IMR-90 (cell line): ENCODE measurements at regions not wholly inside any gene's neighbourhood (a gene's known extent, or its start where the extent isn't known, plus 50 kb on each side); places are given as distances from the start of the nearest gene placed in this dataset.

ENCODE experiments used
- ATAC-seq: fragments of 200-7000 bp; cut with Tn5 transposase; 2 replicates; pipeline ENCODE4 v1.9.1; 2020; ENCODE audit warnings: low read depth, mild to moderate bottlenecking, moderate library complexity
- BruUV-seq: library from RNA; stranded (reverse); fragments of 400-500 nt; replicated peaks from 2 replicates; lab custom pipeline; 2021; lab: Mats Ljungman, UMichigan
- CTCF ChIA-PET: fragments of 300-600 bp; formaldehyde crosslinking; extraction: SDS; loops from one replicate; lab custom pipeline; 2021; ENCODE audit warnings: antibody characterized with exemption; lab: Yijun Ruan, JAX
- POLR2A ChIA-PET: fragments of 300-600 bp; sonication (Branson Sonifier 250); formaldehyde crosslinking; loops from one replicate; lab custom pipeline; 2022; ENCODE audit warnings: antibody characterized with exemption; ENCODE audit not compliant: unreplicated experiment; lab: Charles Lee
- DNase-seq: peaks from one replicate; pipeline ENCODE4 v3.0.0; 2013
- H2AFZ ChIP-seq: replicated peaks from 2 replicates; pipeline ENCODE3; 2013; ENCODE audit warnings: low read length, mild to moderate bottlenecking; ENCODE audit not compliant: poor library complexity
- H2AK5ac ChIP-seq: 2 replicates; pipeline ENCODE4 v1.6.1; 2013; ENCODE audit warnings: low read depth, low read length, inconsistent platforms
- H2AK9ac ChIP-seq: replicated peaks from 2 replicates; pipeline ENCODE3; 2013; ENCODE audit warnings: mild to moderate bottlenecking, low read depth, low read length, moderate library complexity; ENCODE audit not compliant: poor library complexity
- H2BK120ac ChIP-seq: 2 replicates; pipeline ENCODE4 v1.6.1; 2013; ENCODE audit warnings: low read depth, low read length, inconsistent platforms
- H2BK15ac ChIP-seq: 3 replicates; pipeline ENCODE4 v1.6.1; 2013; ENCODE audit warnings: low read depth, low read length, inconsistent platforms
- H2BK20ac ChIP-seq: 2 replicates; pipeline ENCODE4 v1.6.1; 2013; ENCODE audit warnings: low read depth, mild to moderate bottlenecking, inconsistent platforms, low read length, moderate library complexity
- H2BK5ac ChIP-seq: 2 replicates; pipeline ENCODE4 v1.6.1; 2013; ENCODE audit warnings: mild to moderate bottlenecking, low read depth, low read length, inconsistent platforms; ENCODE audit not compliant: poor library complexity, severe bottlenecking
- H3K14ac ChIP-seq: replicated peaks from 2 replicates; pipeline ENCODE4 v1.6.1; 2013; ENCODE audit warnings: low read depth, low read length, inconsistent platforms
- H3K18ac ChIP-seq: 2 replicates; pipeline ENCODE4 v1.6.1; 2013; ENCODE audit warnings: low read depth, low read length, control low read depth
- H3K23ac ChIP-seq: 2 replicates; pipeline ENCODE4 v1.6.1; 2013; ENCODE audit warnings: low read depth, low read length, inconsistent platforms
- H3K27ac ChIP-seq: 2 replicates; pipeline ENCODE4 v1.5.1; 2013; ENCODE audit warnings: mild to moderate bottlenecking, control low read depth, low read length; ENCODE audit not compliant: insufficient read depth
- H3K27me3 ChIP-seq: 2 replicates; pipeline ENCODE4 v1.6.1; 2013; ENCODE audit warnings: low read length; ENCODE audit not compliant: control insufficient read depth, insufficient read depth
- H3K36me3 ChIP-seq: 2 replicates; pipeline ENCODE4 v1.6.1; 2013; ENCODE audit warnings: low read length, mixed read lengths; ENCODE audit not compliant: control insufficient read depth, insufficient read depth
- H3K4ac ChIP-seq: 2 replicates; pipeline ENCODE4 v1.6.1; 2013; ENCODE audit warnings: low read depth, low read length, inconsistent platforms
- H3K4me1 ChIP-seq: 2 replicates; pipeline ENCODE4 v1.6.1; 2013; ENCODE audit warnings: low read length, mixed read lengths; ENCODE audit not compliant: control insufficient read depth, insufficient read depth
- H3K4me2 ChIP-seq: 2 replicates; pipeline ENCODE4 v1.6.1; 2013; ENCODE audit warnings: low read depth, mild to moderate bottlenecking, control low read depth, low read length, moderate library complexity
- H3K4me3 ChIP-seq: 2 replicates; pipeline ENCODE4 v1.5.1; 2013; ENCODE audit warnings: low read depth, mild to moderate bottlenecking, control low read depth, low read length, moderate library complexity; ENCODE audit not compliant: insufficient read depth
- H3K56ac ChIP-seq: 2 replicates; pipeline ENCODE4 v1.6.1; 2013; ENCODE audit warnings: low read length, inconsistent platforms; ENCODE audit not compliant: insufficient read depth; ENCODE audit errors: extremely low read depth
- H3K79me1 ChIP-seq, 2 experiments: 2 replicates each; pipeline ENCODE4 v1.6.1; 2013; ENCODE audit warnings: low read length in 2 of 2, inconsistent platforms in 1 of 2, low read depth in 1 of 2
- H3K9ac ChIP-seq: 2 replicates; pipeline ENCODE4 v1.6.1; 2013; ENCODE audit warnings: low read depth, low read length, control low read depth
- H3K9me1 ChIP-seq: 2 replicates; pipeline ENCODE4 v1.6.1; 2013; ENCODE audit warnings: low read length, inconsistent platforms; ENCODE audit not compliant: insufficient read depth
- H3K9me3 ChIP-seq: 2 replicates; pipeline ENCODE4 v1.6.1; 2013; ENCODE audit warnings: low read length; ENCODE audit not compliant: control insufficient read depth, insufficient read depth
- H4K20me1 ChIP-seq: 2 replicates; pipeline ENCODE4 v1.6.1; 2013; ENCODE audit warnings: low read length, inconsistent platforms; ENCODE audit not compliant: insufficient read depth
- H4K5ac ChIP-seq: 2 replicates; pipeline ENCODE4 v1.6.1; 2013; ENCODE audit warnings: mild to moderate bottlenecking, low read depth, low read length, control low read depth
- H4K8ac ChIP-seq, 2 experiments: 2 replicates each; pipeline ENCODE4 v1.6.1; 2013; ENCODE audit warnings: low read depth in 2 of 2, low read length in 2 of 2, control low read depth in 1 of 2, inconsistent platforms in 1 of 2
- H4K91ac ChIP-seq: 2 replicates; pipeline ENCODE4 v1.6.1; 2013; ENCODE audit warnings: low read depth, low read length, inconsistent platforms; ENCODE audit not compliant: insufficient read depth
- BHLHE40 ChIP-seq: fragments of 150-350 bp; IDR thresholded peaks from 2 replicates; pipeline ENCODE4 v1.6.1; 2016; ENCODE audit warnings: mild to moderate bottlenecking, low read depth, low read length
- CEBPB ChIP-seq: IDR thresholded peaks from 2 replicates; pipeline ENCODE4 v1.6.1; 2012; ENCODE audit warnings: low read depth, low read length, improper control_type of control experiment
- CHD1 ChIP-seq: IDR thresholded peaks from 2 replicates; pipeline ENCODE4 v1.6.1; 2012; ENCODE audit warnings: low read depth, low read length, improper control_type of control experiment
- ELK1 ChIP-seq: fragments of 150-350 bp; IDR thresholded peaks from 2 replicates; pipeline ENCODE4 v1.6.1; 2016; ENCODE audit warnings: low read depth, mild to moderate bottlenecking, low read length, moderate library complexity, borderline replicate concordance
- MAZ ChIP-seq: IDR thresholded peaks from 2 replicates; pipeline ENCODE4 v1.6.1; 2012; ENCODE audit warnings: low read depth, mild to moderate bottlenecking, low read length, improper control_type of control experiment, moderate library complexity, borderline replicate concordance
- MXI1 ChIP-seq: IDR thresholded peaks from 2 replicates; pipeline ENCODE4 v1.6.1; 2012; ENCODE audit warnings: low read depth, mild to moderate bottlenecking, low read length, moderate library complexity, borderline replicate concordance
- NFE2L2 ChIP-seq: fragments of 150-350 bp; IDR thresholded peaks from 2 replicates; pipeline ENCODE4 v1.6.1; 2016; ENCODE audit warnings: low read depth, mild to moderate bottlenecking, low read length
- POLR2A ChIP-seq: IDR thresholded peaks from 2 replicates; pipeline ENCODE4 v1.6.1; 2012; ENCODE audit warnings: mild to moderate bottlenecking, low read depth, low read length
- RAD21 ChIP-seq: IDR thresholded peaks from 2 replicates; pipeline ENCODE4 v1.6.1; 2012; ENCODE audit warnings: low read length, improper control_type of control experiment
- RCOR1 ChIP-seq: IDR thresholded peaks from 2 replicates; pipeline ENCODE4 v1.6.1; 2012; ENCODE audit warnings: mild to moderate bottlenecking, low read length, improper control_type of control experiment; ENCODE audit not compliant: insufficient replicate concordance
- RFX5 ChIP-seq: IDR thresholded peaks from 2 replicates; pipeline ENCODE4 v1.8.0; 2012; ENCODE audit warnings: low read depth, mild to moderate bottlenecking, low read length, moderate library complexity
- SMC3 ChIP-seq: fragments of 150-350 bp; IDR thresholded peaks from 2 replicates; pipeline ENCODE4 v1.6.1; 2016; ENCODE audit warnings: low read depth, mild to moderate bottlenecking, antibody characterized with exemption, low read length, moderate library complexity
- USF2 ChIP-seq: fragments of 150-350 bp; IDR thresholded peaks from 2 replicates; pipeline ENCODE4 v1.6.1; 2017; ENCODE audit warnings: mild to moderate bottlenecking, antibody characterized with exemption, low read length, low read depth
- WGBS, 2 experiments: methylation state at CpG; one replicate each; pipeline versions ENCODE4 v1.1.5 to v1.1.7; 2013; ENCODE audit warnings: missing lambda C conversion rate in 2 of 2; ENCODE audit not compliant: insufficient read length in 1 of 2; ENCODE audit errors: extremely low coverage in 2 of 2; 5-methylcytosine and 5-hydroxymethylcytosine counted together
- dilution Hi-C: fragments of 300-500 bp; cut with HindIII; formaldehyde crosslinking; loops from one replicate; pipeline ENCODE4 v1.14.3; 2018; ENCODE audit warnings: low sequenced_read_pairs; ENCODE audit not compliant: unreplicated experiment
- in situ Hi-C: fragments of 300-500 bp; cut with MboI; formaldehyde crosslinking; loops from 3 replicates; pipeline ENCODE4 v1.14.3; 2019; ENCODE audit warnings: low sequenced_read_pairs, inconsistent platforms, mixed read lengths
- intact Hi-C: fragments of 100-400 bp; cut with micrococcal nuclease; formaldehyde crosslinking; loops from 2 replicates; pipeline ENCODE4 v1.10.0; 2022

DNA sequence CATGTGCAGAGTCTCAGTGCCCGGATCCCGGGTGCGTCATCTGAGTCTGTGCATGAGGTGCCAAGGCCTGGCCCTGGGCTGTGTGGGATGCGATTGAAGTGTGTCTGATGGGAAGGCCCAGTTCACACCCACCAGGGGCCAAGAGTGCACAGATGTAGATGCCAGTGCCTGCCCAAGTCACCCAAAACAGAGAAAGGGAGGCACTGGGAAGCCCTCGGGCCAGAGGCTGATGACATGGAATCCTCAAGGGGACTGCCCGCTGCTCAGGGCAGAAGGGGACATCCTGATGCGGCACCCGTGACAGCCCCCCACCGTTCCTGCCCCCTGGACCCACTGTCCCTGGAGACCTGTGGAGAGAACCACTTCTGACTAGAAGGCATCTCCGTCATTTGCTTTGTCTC is 72.2 kb upstream of the ZNF479 start:
- ATAC-seq: no peak
- H3K9ac ChIP-seq: no peak overlapping the region
- H2AK9ac ChIP-seq: no peak overlapping the region
- no peak overlapping the region for H2BK20ac ChIP-seq
- H3K9me3 ChIP-seq: peaks cover 47% of the 10 kb centered on the region
- H2BK15ac ChIP-seq: no peak overlapping the region
- no peaks in the 10 kb centered on the region for H3K9me1 ChIP-seq
- no peak overlapping the region for H2BK120ac ChIP-seq
- ChIA-PET CTCF (no interaction called here), POLR2A (no interaction called here)
- H3K27me3 ChIP-seq: no peaks in the 10 kb centered on the region
- intact Hi-C loops (no loop called here), dilution Hi-C loops (no loop called here), in situ Hi-C loops (no loop called here)
- no peak overlapping the region for H3K27ac ChIP-seq
- no peak overlapping the region for H3K4ac ChIP-seq
- H4K91ac ChIP-seq: no peak overlapping the region
- no peak overlapping the region for H3K4me2 ChIP-seq
- H2BK5ac ChIP-seq: no peak overlapping the region
- no peak overlapping the region for H3K18ac ChIP-seq
- DNase-seq: no peak
- no peaks in the 10 kb centered on the region for H3K79me1 ChIP-seq
- H3K4me3 ChIP-seq: no peak overlapping the region
- no peak overlapping the region for H4K5ac ChIP-seq
- no peak overlapping the region for H3K56ac ChIP-seq
- no peak overlapping the region for H2AK5ac ChIP-seq
- H4K20me1 ChIP-seq: no peaks in the 10 kb centered on the region
- no TSS peak for BruUV-seq
- no peaks in the 10 kb centered on the region for H3K36me3 ChIP-seq
- TF ChIP-seq RCOR1 (no peak), MXI1 (no peak), SMC3 (no peak), POLR2A (no peak), ELK1 (no peak), RAD21 (no peak), USF2 (no peak), BHLHE40 (no peak), MAZ (no peak), NFE2L2 (no peak), RFX5 (no peak), CHD1 (no peak), CEBPB (no peak)
- H3K14ac ChIP-seq: no peak overlapping the region
- 83% methylated on average over 1 of the region's 10 CpGs; no CpG with 5 or more reads in 1 of the 2 experiments for WGBS, 2 experiments
- no peak overlapping the region for H4K8ac ChIP-seq
- H3K23ac ChIP-seq: no peak overlapping the region
- H2AFZ ChIP-seq: no peak overlapping the region
- no peaks in the 10 kb centered on the region for H3K4me1 ChIP-seq
